GM21717 (cell line): ENCODE measurements at regions not wholly inside any gene's neighbourhood (a gene's known extent, or its start where the extent isn't known, plus 50 kb on each side); places are given as distances from the start of the nearest gene placed in this dataset.

ENCODE experiments used
- ATAC-seq: cut with Tn5 transposase; IDR thresholded peaks from one replicate; pipeline ENCODE4 v1.9.1; 2021; ENCODE audit warnings: mild to moderate bottlenecking, moderate library complexity; ENCODE audit not compliant: unreplicated experiment

DNA sequence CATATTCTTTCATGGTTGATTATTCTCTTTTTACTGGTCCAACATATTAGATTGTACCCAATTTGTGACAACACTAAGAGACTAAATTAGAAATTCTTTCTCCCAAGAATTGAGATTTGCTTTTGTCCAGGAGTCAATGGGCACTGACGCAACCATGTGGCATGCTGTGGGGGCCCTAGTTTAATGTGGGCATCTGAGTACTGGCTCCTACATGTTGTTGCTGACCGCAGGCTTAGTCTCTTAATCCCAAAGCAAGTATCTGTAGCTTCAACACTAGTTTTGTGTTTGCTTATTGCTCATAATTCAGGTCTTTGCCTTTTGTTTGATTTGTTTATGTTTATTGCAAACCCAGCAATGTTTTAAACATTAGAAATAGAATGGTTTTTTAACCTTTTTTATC lies 263.4 kb upstream of the NDST4 start:
- ATAC-seq = no peak

DNA sequence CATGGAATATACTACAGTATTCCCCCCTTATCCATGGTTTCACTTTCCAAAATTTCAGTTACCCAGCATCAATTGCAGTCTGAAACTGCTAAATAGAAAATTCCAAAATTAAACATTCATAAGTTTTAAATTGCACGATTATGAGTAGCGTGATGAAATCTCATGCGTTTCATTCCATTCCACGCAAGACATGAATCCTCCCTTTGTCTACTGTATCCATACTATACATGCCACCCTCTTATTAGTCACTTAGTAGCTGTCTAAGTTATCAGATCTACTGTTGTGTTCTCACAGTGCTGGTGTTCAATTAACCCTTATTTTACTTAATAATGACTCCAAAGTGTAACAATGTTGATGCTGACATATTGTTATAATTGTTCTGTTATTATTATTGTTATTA lies 261.2 kb upstream of the NDST4 start:
- no peak for ATAC-seq

DNA sequence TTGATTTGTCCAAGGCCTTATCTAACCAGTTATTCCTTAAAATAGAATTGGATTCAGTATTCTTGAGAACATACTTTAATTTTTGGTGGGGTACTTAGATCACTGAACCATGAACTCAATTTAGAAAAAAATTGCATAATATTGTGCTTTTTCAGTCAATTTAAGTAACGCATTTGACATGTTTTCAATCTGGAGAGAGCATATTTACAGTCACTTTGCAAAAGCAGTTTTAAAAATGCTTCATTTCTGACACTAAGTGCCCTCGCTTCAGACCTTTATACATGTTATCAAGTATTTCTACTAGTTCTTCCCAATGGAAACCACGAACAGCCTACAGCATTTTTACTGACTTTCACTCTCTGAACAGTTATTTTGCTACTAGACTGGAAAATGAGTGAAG lies 257.1 kb upstream of the NDST4 start:
- no peak for ATAC-seq

GRCh38 chr4:115370012-115370411 lies 256.6 kb upstream of the NDST4 start:
- ATAC-seq = no peak

GRCh38 chr4:115366390-115366789 lies 253.0 kb upstream of the NDST4 start:
- ATAC-seq = no peak

- no peak for ATAC-seq
These were observed 251.8 kb upstream of the NDST4 start for GRCh38 chr4:115365185-115365584.

- no peak for ATAC-seq
These were observed 248.4 kb upstream of the NDST4 start for GRCh38 chr4:115361781-115362180.

DNA sequence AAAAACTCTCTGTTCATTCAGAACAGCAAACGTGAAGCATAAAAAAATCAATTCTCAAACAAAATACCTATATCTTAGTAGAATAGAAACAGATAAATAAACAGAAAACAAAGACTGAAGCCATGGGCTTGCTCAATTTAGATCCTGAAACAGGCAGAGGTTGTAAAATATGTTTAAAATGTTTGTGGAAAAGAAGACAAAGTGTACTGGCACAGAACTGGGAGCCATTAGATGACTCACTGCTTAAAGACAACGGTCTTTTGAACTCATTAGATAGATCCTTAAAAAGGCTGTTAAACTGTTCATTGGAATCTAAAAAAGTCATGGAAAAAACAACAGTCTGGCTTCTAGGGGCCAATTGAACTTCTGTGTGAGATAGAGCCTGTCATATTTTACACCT lies 247.0 kb upstream of the NDST4 start:
- no peak for ATAC-seq

- no peak for ATAC-seq
These were observed 244.4 kb upstream of the NDST4 start for GRCh38 chr4:115357776-115358175.

- no peak for ATAC-seq
These were observed 242.8 kb upstream of the NDST4 start for GRCh38 chr4:115356176-115356575.

- no peak for ATAC-seq
These were observed 241.9 kb upstream of the NDST4 start for GRCh38 chr4:115355329-115355728.

DNA sequence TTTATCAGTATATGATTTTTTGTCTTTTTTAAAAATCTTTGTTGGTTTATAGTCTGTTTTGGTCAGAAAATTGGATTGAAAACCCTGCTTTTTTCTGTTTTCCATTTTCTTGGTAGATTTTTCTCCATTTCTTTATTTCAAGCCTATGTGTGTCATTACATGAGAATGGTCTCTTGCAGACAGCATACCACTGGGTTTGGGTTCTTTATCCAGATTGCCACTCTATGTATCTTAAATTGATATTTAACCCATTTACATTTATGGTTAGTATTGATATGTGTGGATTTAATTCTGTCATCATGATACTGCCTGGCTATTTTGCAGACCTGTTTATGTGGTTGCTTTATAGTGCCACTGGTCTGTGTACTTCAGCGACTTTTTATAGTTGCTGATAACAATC lies 239.9 kb upstream of the NDST4 start:
- ATAC-seq = no peak

DNA sequence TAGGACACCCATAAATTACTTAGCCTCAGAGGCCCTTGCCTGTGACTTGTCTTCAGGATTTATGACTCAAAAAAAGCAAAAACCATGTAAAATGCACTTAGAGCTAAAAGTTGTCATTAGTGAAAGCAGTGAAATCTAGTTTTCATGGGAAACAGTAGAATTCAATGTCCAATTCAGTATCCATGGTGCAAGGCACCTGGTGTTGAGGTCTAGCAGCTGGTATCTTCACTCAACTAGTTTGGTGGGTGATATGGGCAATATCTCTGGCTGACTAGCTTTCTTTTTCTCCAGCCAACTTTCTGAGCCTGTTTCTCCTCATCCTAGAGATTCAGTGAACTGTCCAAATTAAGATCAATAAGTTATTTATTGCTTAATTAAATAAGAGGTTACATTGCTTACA lies 229.8 kb upstream of the NDST4 start:
- ATAC-seq = no peak

GRCh38 chr4:115334736-115335411 lies 221.5 kb upstream of the NDST4 start:
- peak; percentile 74 for ATAC-seq

GRCh38 chr4:115332078-115332477 lies 218.7 kb upstream of the NDST4 start:
- no peak for ATAC-seq

- ATAC-seq = no peak
These were observed 217.8 kb upstream of the NDST4 start for GRCh38 chr4:115331241-115331640.

GRCh38 chr4:115325836-115326235 lies 212.4 kb upstream of the NDST4 start:
- ATAC-seq = no peak

DNA sequence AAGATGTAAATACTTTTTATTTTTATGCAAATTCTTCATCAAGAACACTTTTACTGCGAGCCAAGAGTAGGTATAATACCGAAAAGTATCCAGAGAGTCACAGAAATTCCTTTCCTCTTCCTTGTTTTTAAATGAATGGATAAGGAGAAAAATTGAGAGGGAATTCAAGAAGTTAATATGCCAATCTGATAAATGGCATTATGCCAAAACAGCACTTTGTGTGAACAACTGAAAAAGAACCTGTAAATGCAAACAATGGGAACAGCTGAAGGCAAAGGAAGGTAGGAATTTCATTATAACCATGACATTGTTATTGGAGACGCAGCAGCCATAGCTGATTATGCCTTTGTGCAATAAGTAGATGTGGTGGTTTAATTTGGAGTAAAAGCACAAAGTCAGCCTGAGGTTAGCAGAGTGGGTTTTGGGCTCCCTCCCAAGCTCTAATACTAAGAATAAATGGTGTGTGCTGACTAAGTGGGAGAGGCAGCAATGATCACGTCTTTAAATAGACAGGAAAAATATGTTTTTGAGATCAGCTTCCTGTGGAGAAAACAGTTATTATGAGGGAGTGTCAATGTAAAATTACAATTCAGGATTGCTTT lies 209.8 kb upstream of the NDST4 start:
- no peak for ATAC-seq

DNA sequence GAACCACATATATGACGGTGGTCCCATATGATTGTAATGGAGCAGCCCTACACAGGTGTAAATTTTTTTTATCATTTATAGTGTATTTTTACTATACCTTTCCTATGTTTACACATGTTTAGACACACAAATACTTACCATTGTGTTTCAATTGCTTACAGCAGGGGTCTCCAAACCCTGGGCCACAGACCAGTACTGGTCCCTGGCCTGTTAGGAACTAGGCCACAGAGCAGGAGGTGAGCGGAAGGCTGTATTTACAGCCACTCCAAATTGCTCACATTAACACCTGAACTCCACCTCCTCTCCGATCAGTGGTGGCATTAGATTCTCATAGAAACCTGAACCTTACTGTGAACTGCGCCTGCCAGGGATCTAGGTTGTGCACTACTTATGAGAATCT lies 201.8 kb upstream of the NDST4 start:
- no peak for ATAC-seq

DNA sequence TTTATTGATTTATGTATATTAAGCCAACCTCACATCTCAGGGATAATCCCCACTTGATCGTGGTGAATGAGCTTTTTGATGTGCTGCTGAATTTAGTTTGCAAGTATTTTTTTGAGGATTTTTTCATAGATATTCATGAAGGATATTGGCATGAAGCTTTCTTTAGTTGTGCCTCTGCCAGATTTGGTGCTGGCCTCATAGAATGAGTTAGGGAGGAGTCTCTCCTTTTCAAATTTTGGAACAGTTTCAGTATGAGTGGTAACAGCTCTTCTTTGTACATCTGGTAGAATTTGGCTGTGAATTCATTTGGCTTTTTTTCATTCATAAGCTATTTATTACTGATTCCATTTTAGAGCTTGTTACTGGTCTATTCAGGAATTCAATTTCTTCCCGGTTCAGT lies 197.2 kb upstream of the NDST4 start:
- no peak for ATAC-seq

DNA sequence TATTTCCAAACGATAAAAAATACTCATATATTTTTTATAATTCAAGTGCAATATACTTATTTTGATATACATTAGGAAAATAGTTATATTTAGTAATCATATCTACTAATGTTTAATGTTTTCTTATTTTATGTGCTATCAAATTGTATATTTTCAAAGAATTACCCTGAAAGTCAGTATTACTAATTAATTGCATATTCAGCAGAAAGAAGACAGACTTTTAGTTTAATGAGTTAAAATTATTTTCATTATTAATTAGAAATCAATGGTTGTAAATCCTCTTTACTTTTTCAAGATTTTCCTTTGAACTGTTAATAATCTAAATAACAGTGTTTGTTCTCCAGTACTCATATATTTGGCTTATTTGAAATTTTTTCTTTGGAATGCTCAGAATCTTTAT lies 181.3 kb upstream of the NDST4 start:
- no peak for ATAC-seq

DNA sequence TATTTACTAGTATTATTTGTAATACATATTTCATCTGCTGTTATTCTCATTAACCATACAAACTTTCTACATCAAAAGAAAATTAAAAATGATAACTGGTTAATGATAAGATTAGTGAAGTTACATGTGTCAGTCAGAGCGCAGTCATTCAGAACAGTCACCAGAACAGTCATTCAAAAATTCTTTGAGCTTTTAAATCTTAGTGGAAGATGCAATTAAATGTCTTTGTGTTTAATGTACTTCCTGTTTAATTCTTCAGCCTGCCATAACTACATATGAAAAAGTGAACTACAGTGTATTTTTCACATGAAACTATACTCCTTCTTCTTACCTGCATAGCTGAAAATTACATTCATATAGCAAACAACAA lies 179.7 kb upstream of the NDST4 start:
- no peak for ATAC-seq
